Tibial nerve (tissue), 4 donors: ENCODE measurements at regions not wholly inside any gene's neighbourhood (a gene's known extent, or its start where the extent isn't known, plus 50 kb on each side); places are given as distances from the start of the nearest gene placed in this dataset.

Source experiments
- DNase-seq, 2 donors: peaks; one replicate each; pipeline ENCODE4 v3.0.0-alpha.2; 2019; ENCODE audit warnings: low spot score in 2 of 2
- H3K27ac ChIP-seq, 4 donors: fragments of 200-600 bp; sonication (generic) in 3 of 4; one replicate each; pipeline ENCODE4 v1.5.1; 2017 to 2019; ENCODE audit warnings: mild to moderate bottlenecking in 1 of 4
- H3K27me3 ChIP-seq, 2 donors: fragments of 200-600 bp; sonication (generic) in 1 of 2; one replicate each; pipeline versions ENCODE4 v1.5.1 to v1.6.0; 2017 to 2019
- H3K36me3 ChIP-seq, 3 donors: fragments of 200-600 bp; sonication (generic); one replicate each; pipeline ENCODE4 v1.5.1; 2018 to 2019
- H3K4me1 ChIP-seq, 4 donors: fragments of 200-600 bp; sonication (generic) in 3 of 4; one replicate each; pipeline ENCODE4 v1.5.1; 2017 to 2019
- H3K4me3 ChIP-seq, 4 donors: fragments of 200-600 bp; sonication (generic) in 3 of 4; one replicate each; pipeline ENCODE4 v1.5.1; 2017 to 2019; ENCODE audit warnings: mild to moderate bottlenecking in 1 of 4, moderate library complexity in 1 of 4
- H3K9me3 ChIP-seq, 4 donors: fragments of 200-600 bp; sonication (generic) in 3 of 4; one replicate each; pipeline ENCODE4 v1.5.1; 2017 to 2019
- EP300 ChIP-seq, 2 donors: sonication (generic); formaldehyde crosslinking; IDR thresholded peaks; one replicate each; pipeline ENCODE4 v1.6.1; 2017; ENCODE audit warnings: antibody characterized with exemption in 2 of 2, mild to moderate bottlenecking in 1 of 2
- POLR2A ChIP-seq, 2 donors: fragments of 450-650 bp; IDR thresholded peaks; one replicate each; pipeline ENCODE4 v1.6.1; 2017; ENCODE audit warnings: antibody characterized with exemption in 2 of 2, mild to moderate bottlenecking in 2 of 2, moderate library complexity in 2 of 2
- WGBS, 2 donors: methylation state at CpG; one replicate each; pipeline ENCODE4 v1.1.5; 2018; 5-methylcytosine and 5-hydroxymethylcytosine counted together
- TF ChIP-seq, protein P1 (sequence below), 5 experiments: fragments of 200-600 bp in 3 of 5; fragments of 450-650 bp in 2 of 5; sonication (generic) in 3 of 5; IDR thresholded peaks; one replicate each; pipeline ENCODE4 v1.5.1; 2016 to 2019; ENCODE audit warnings: antibody characterized with exemption in 5 of 5, mild to moderate bottlenecking in 3 of 5, moderate library complexity in 2 of 5

GRCh38 chr18:43396266-43396665 lies 119.0 kb upstream of the SYT4 start:
- TF ChIP-seq, protein P1, sequence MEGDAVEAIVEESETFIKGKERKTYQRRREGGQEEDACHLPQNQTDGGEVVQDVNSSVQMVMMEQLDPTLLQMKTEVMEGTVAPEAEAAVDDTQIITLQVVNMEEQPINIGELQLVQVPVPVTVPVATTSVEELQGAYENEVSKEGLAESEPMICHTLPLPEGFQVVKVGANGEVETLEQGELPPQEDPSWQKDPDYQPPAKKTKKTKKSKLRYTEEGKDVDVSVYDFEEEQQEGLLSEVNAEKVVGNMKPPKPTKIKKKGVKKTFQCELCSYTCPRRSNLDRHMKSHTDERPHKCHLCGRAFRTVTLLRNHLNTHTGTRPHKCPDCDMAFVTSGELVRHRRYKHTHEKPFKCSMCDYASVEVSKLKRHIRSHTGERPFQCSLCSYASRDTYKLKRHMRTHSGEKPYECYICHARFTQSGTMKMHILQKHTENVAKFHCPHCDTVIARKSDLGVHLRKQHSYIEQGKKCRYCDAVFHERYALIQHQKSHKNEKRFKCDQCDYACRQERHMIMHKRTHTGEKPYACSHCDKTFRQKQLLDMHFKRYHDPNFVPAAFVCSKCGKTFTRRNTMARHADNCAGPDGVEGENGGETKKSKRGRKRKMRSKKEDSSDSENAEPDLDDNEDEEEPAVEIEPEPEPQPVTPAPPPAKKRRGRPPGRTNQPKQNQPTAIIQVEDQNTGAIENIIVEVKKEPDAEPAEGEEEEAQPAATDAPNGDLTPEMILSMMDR (IDR thresholded peaks at IDR 0.05): peak; percentile 3 to 32 (median 26)
- no peak for TF ChIP-seq POLR2A (IDR thresholded peaks at IDR 0.05)
- TF ChIP-seq EP300 (IDR thresholded peaks at IDR 0.05): no peak
- 3 to 7% methylated on average over 1 of the region's 1 CpG for WGBS, 2 donors
- Histone ChIP-seq H3K27me3 (no peaks in the 10 kb centered on the region), H3K4me1 (peaks cover 0 to 11% (median 0%) of the 10 kb centered on the region in 4 donors), H3K27ac (no peak overlapping the region), H3K36me3 (no peaks in the 10 kb centered on the region), H3K4me3 (no peak overlapping the region), H3K9me3 (no peaks in the 10 kb centered on the region)
- no peak for DNase-seq

DNA sequence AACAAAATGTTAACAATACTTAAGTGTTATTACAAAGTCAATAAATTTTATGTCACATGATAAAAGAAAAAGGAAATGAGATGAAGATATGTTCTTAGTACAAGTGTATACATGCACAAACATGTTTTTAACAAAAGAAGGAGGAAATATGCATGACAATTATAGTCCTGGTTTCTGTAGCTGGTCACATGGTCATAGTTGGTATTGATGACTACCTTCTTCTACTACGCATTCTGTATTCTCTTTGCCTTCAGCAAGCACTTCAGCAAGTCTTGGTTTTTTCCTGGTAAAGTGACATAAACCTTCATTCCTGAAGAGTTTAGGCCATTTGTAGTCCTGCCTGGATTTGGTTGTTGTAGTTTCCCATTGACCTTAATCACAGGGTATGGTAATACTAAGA lies 121.3 kb upstream of the SYT4 start:
- H3K4me1 ChIP-seq: peaks cover 0 to 7% (median 0%) of the 10 kb centered on the region in 4 donors
- no peak overlapping the region for H3K27ac ChIP-seq
- TF ChIP-seq POLR2A (IDR thresholded peaks at IDR 0.05): no peak
- TF ChIP-seq, protein P1 (IDR thresholded peaks at IDR 0.05): no peak
- TF ChIP-seq EP300 (IDR thresholded peaks at IDR 0.05): no peak
- no peaks in the 10 kb centered on the region for H3K36me3 ChIP-seq
- H3K27me3 ChIP-seq: no peaks in the 10 kb centered on the region
- H3K4me3 ChIP-seq: no peak overlapping the region
- WGBS, 2 donors: 87 to 92% methylated on average over 1 of the region's 1 CpG
- no peak for DNase-seq
- no peaks in the 10 kb centered on the region for H3K9me3 ChIP-seq

DNA sequence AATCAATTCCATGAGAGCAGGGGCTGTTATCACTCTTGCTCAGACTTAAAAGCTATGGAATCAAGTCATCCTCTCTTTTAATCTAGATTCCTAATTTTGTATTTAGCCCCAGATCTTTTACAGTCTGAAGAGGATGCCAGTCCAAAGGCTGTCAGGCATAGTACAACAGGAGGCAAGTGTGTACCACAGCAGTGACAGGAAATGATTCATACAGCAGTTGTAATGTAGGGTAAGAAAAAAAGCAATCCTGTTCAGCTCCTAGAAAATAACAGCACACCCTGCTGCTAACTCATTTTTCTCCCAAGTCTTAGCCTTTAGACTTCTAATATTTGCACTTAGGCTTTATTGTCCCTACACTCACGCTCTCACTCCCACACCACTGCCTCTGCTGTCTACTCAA lies 127.8 kb upstream of the SYT4 start:
- 63 to 65% methylated on average over 1 of the region's 1 CpG for WGBS, 2 donors
- DNase-seq: no peak
- TF ChIP-seq EP300 (IDR thresholded peaks at IDR 0.05): no peak
- TF ChIP-seq, protein P1 (IDR thresholded peaks at IDR 0.05): no peak
- TF ChIP-seq POLR2A (IDR thresholded peaks at IDR 0.05): no peak
- H3K4me3 ChIP-seq: no peak overlapping the region
- no peaks in the 10 kb centered on the region for H3K9me3 ChIP-seq
- no peaks in the 10 kb centered on the region for H3K4me1 ChIP-seq
- no peaks in the 10 kb centered on the region for H3K27me3 ChIP-seq
- no peak overlapping the region for H3K27ac ChIP-seq
- H3K36me3 ChIP-seq: no peaks in the 10 kb centered on the region

DNA sequence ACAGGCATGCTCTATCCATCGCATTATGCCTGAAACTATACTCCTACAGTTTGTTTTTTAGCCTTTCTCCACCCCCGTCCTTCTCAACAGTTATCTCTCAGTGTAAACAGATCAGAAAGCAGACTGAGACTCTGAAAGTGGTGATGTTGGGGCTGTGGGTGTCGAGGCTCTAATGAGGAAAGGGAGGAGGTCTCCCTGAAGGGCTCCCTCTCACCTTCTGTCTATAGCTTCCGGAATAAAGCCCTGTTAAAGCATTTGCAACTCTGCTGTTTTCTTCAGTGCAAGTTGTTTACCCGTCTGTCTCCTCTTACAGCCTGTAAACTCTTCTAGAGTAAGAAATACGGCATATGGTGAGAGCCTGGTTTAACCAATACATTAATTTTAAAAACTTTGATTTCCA lies 136.7 kb upstream of the SYT4 start:
- no peaks in the 10 kb centered on the region for H3K4me1 ChIP-seq
- H3K4me3 ChIP-seq: no peak overlapping the region
- WGBS, 2 donors: 43 to 53% methylated on average over 6 of the region's 6 CpGs

DNA sequence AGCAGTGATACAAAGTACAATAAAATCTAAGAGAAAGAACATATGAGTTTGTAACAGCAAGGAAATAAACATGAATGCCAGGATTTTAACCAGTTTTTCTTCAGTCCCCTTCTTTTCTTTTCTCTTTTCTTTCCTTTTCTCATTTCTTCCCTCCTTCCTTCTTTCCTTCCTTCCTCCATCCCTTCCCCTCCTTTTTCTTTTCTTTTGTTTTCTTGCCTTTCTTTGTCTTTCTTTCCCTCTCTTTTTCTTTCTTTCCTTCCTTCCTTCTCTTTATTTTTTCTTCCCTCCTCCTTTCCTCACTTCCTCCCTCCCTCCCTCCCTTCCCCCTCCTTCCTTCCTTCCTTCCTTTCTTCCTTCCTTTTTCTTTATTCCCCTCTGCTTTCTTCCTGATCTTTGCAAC lies 142.8 kb upstream of the SYT4 start:
- no peaks in the 10 kb centered on the region for H3K4me1 ChIP-seq
- H3K9me3 ChIP-seq: no peaks in the 10 kb centered on the region
- no peak overlapping the region for H3K4me3 ChIP-seq
- H3K27ac ChIP-seq: no peak overlapping the region
- no peaks in the 10 kb centered on the region for H3K36me3 ChIP-seq
- TF ChIP-seq POLR2A (IDR thresholded peaks at IDR 0.05): no peak
- TF ChIP-seq, protein P1 (IDR thresholded peaks at IDR 0.05): no peak
- TF ChIP-seq EP300 (IDR thresholded peaks at IDR 0.05): no peak
- H3K27me3 ChIP-seq: no peaks in the 10 kb centered on the region
- no peak for DNase-seq

More for the DNA sequence above, 136.7 kb upstream of the SYT4 start:
- no peaks in the 10 kb centered on the region for H3K27me3 ChIP-seq
- no peak overlapping the region for H3K27ac ChIP-seq
- TF ChIP-seq EP300 (IDR thresholded peaks at IDR 0.05): no peak
- H3K9me3 ChIP-seq: no peaks in the 10 kb centered on the region
- H3K36me3 ChIP-seq: no peaks in the 10 kb centered on the region
- no peak for DNase-seq

DNA sequence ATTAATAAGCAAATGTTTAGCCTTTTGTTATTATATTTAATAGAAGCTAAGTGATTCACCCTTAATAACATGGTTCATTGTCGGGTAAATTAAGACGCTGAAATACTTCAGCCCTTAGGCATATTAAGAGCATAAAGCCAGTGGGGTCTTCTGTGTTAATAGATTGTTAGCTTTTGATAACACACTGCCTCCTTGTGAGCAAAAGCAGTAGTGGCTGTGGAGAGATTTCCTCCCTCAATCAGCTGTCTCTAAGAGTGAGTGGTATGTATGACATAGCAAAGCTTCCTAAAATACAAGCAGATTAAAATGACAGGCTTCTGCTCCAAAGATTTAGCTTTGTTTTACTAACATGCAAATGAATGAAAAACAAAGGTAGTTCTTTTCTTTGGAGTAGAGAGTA lies 143.7 kb upstream of the SYT4 start:
- TF ChIP-seq POLR2A (IDR thresholded peaks at IDR 0.05) (no peak), EP300 (IDR thresholded peaks at IDR 0.05) (no peak)
- TF ChIP-seq, protein P1 (IDR thresholded peaks at IDR 0.05): no peak
- no peak overlapping the region for H3K4me3 ChIP-seq
- H3K9me3 ChIP-seq: no peaks in the 10 kb centered on the region
- no peaks in the 10 kb centered on the region for H3K27me3 ChIP-seq
- H3K27ac ChIP-seq: no peak overlapping the region
- H3K36me3 ChIP-seq: no peaks in the 10 kb centered on the region
- H3K4me1 ChIP-seq: no peaks in the 10 kb centered on the region
- no peak for DNase-seq
- WGBS, 2 donors: 31 to 33% methylated on average over 2 of the region's 2 CpGs
